KMS-11 (cell line): ENCODE measurements at regions not wholly inside any gene's neighbourhood (a gene's known extent, or its start where the extent isn't known, plus 50 kb on each side); places are given as distances from the start of the nearest gene placed in this dataset.

ENCODE experiments used
- H2AFZ ChIP-seq: fragments of 200-600 bp; sonication (generic); 2 replicates; pipeline ENCODE4 v1.6.1; 2016; ENCODE audit warnings: antibody characterized with exemption, mixed run types, low read depth
- H3K27ac ChIP-seq: fragments of 200-600 bp; sonication (generic); 2 replicates; pipeline ENCODE4 v1.6.1; 2016; ENCODE audit warnings: mild to moderate bottlenecking, mixed run types
- H3K27me3 ChIP-seq: fragments of 200-600 bp; sonication (generic); 2 replicates; pipeline ENCODE4 v1.6.1; 2017; ENCODE audit warnings: mild to moderate bottlenecking, low read depth, mixed run types, moderate library complexity; ENCODE audit not compliant: insufficient read depth
- H3K36me3 ChIP-seq: fragments of 200-600 bp; sonication (generic); 2 replicates; pipeline ENCODE4 v1.6.1; 2017; ENCODE audit warnings: mild to moderate bottlenecking, mixed run types; ENCODE audit not compliant: insufficient read depth
- H3K4me1 ChIP-seq: fragments of 200-600 bp; sonication (generic); 2 replicates; pipeline ENCODE4 v1.6.1; 2016; ENCODE audit warnings: mild to moderate bottlenecking, low read depth, mixed run types; ENCODE audit not compliant: poor library complexity, severe bottlenecking
- H3K4me2 ChIP-seq: fragments of 200-600 bp; sonication (generic); 2 replicates; pipeline ENCODE4 v1.7.0; 2016; ENCODE audit warnings: mild to moderate bottlenecking, mixed run types
- H3K4me3 ChIP-seq: fragments of 200-600 bp; sonication (generic); IDR thresholded peaks from 2 replicates; pipeline ENCODE4 v1.6.1; 2017; ENCODE audit warnings: low read depth, low read length, mixed read lengths; ENCODE audit not compliant: insufficient read depth
- H3K79me2 ChIP-seq: fragments of 200-600 bp; sonication (generic); 2 replicates; pipeline ENCODE4 v1.6.1; 2016; ENCODE audit warnings: low read depth, mixed run types; ENCODE audit not compliant: insufficient read depth
- H3K9ac ChIP-seq: fragments of 200-600 bp; sonication (generic); 2 replicates; pipeline ENCODE4 v1.6.1; 2016; ENCODE audit warnings: mild to moderate bottlenecking, mixed run types
- H4K20me1 ChIP-seq: fragments of 200-600 bp; sonication (generic); 2 replicates; pipeline ENCODE4 v1.6.1; 2016; ENCODE audit warnings: mild to moderate bottlenecking, mixed run types; ENCODE audit not compliant: insufficient read depth
- CTCF ChIP-seq: fragments of 200-600 bp; sonication (generic); conservative IDR thresholded peaks from 2 replicates; pipeline ENCODE4 v1.6.1; 2017; ENCODE audit warnings: low read depth, mild to moderate bottlenecking, antibody characterized with exemption, low read length, moderate library complexity, mixed read lengths

- Histone ChIP-seq H3K9ac (no peak overlapping the region), H3K79me2 (no peaks in the 10 kb centered on the region), H3K27me3 (no peaks in the 10 kb centered on the region), H3K4me1 (no peaks in the 10 kb centered on the region), H4K20me1 (no peaks in the 10 kb centered on the region), H3K4me3 (no peak overlapping the region), H2AFZ (no peak overlapping the region), H3K27ac (no peak overlapping the region), H3K36me3 (no peaks in the 10 kb centered on the region), H3K4me2 (no peak overlapping the region)
- TF ChIP-seq CTCF, result no peak
Measured at GRCh38 chr9:24434183-24434582, 111.5 kb downstream of the IZUMO3 start.

- no peaks in the 10 kb centered on the region for H3K27me3 ChIP-seq
- no peak overlapping the region for H2AFZ ChIP-seq
- no peak overlapping the region for H3K9ac ChIP-seq
- no peak overlapping the region for H3K4me2 ChIP-seq
- no peak overlapping the region for H3K27ac ChIP-seq
- no peaks in the 10 kb centered on the region for H3K36me3 ChIP-seq
- no peaks in the 10 kb centered on the region for H3K79me2 ChIP-seq
- H4K20me1 ChIP-seq, result no peaks in the 10 kb centered on the region
- TF ChIP-seq CTCF, result no peak
- H3K4me1 ChIP-seq, result no peaks in the 10 kb centered on the region
- H3K4me3 ChIP-seq, result no peak overlapping the region
Measured at GRCh38 chr9:24416136-24416535, 129.6 kb downstream of the IZUMO3 start.

- no peak for TF ChIP-seq CTCF
- H4K20me1 ChIP-seq, result no peaks in the 10 kb centered on the region
Measured at GRCh38 chr9:24413651-24414050, 132.0 kb downstream of the IZUMO3 start.

GRCh38 chr9:24398466-24398865, 147.2 kb downstream of the IZUMO3 start:
- H3K27ac ChIP-seq, result no peak overlapping the region
- no peaks in the 10 kb centered on the region for H4K20me1 ChIP-seq
- no peaks in the 10 kb centered on the region for H3K79me2 ChIP-seq
- no peaks in the 10 kb centered on the region for H3K36me3 ChIP-seq
- H3K4me1 ChIP-seq, result no peaks in the 10 kb centered on the region
- no peak for TF ChIP-seq CTCF
- H3K27me3 ChIP-seq, result no peaks in the 10 kb centered on the region
- no peak overlapping the region for H3K4me2 ChIP-seq
- no peak overlapping the region for H3K4me3 ChIP-seq
- H3K9ac ChIP-seq, result no peak overlapping the region
- H2AFZ ChIP-seq, result no peak overlapping the region

More at GRCh38 chr9:24413651-24414050, 132.0 kb downstream of the IZUMO3 start:
- H3K4me2 ChIP-seq, result no peak overlapping the region
- H3K79me2 ChIP-seq, result no peaks in the 10 kb centered on the region
- H3K9ac ChIP-seq, result no peak overlapping the region
- no peak overlapping the region for H3K27ac ChIP-seq
- H3K4me1 ChIP-seq, result no peaks in the 10 kb centered on the region
- no peak overlapping the region for H3K4me3 ChIP-seq
- no peak overlapping the region for H2AFZ ChIP-seq
- H3K27me3 ChIP-seq, result no peaks in the 10 kb centered on the region
- H3K36me3 ChIP-seq, result no peaks in the 10 kb centered on the region
